ENCODE measurements at regions not wholly inside any gene's neighbourhood (a gene's known extent, or its start where the extent isn't known, plus 50 kb on each side); places are given as distances from the start of the nearest gene placed in this dataset.

DNA sequence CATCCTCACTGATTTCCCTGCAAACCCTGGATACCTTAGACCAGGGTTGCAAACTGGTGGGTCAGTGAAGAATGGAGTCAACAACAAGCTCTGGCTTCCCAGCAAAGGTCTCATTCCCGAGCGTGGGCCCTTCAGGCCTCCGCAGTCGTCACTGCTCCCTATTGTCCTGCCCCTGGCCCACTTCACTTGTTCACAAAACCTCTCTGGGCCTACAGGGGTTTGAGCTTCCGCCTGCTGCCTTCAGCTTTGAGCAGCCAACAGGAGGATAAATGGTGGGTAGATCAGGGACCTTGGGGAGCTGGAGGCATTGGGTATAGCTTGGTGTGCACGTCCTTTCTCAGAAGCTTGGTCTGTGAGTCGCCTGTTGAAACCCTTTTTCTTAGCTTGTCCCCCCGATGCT, 148.8 kb downstream of the KATNIP start:
- Histone ChIP-seq H3K36me3 (ENCODE audit: control insufficient read depth, insufficient read depth, low read length) (no peaks in the 10 kb centered on the region), H2BK5ac (ENCODE audit: low read length) (no peak overlapping the region), H2BK15ac (replicated peaks; ENCODE audit: low read depth) (no peak overlapping the region), H3K4me2 (ENCODE audit: low read length) (no peak overlapping the region), H3K79me2 (ENCODE audit: control insufficient read depth, insufficient read depth, low read length) (no peaks in the 10 kb centered on the region), H3K4me1 (ENCODE audit: control insufficient read depth, low read depth, low read length) (no peaks in the 10 kb centered on the region), H2BK120ac (ENCODE audit: low read depth, low read length) (no peak overlapping the region), H2AK5ac (ENCODE audit: low read length) (no peak overlapping the region), H3K4ac (ENCODE audit: low read depth, low read length) (no peak overlapping the region), H3K79me1 (ENCODE audit: low read length) (no peaks in the 10 kb centered on the region), H4K8ac (ENCODE audit: low read depth, low read length) (no peak overlapping the region), H3K27me3 (ENCODE audit: insufficient read depth, low read length, poor library complexity) (no peaks in the 10 kb centered on the region), H3K23ac (ENCODE audit: low read length) (no peak overlapping the region), H3K9ac (ENCODE audit: low read length) (no peak overlapping the region), H3K4me3 (ENCODE audit: low read length) (no peak overlapping the region), H4K5ac (ENCODE audit: low read length) (no peak overlapping the region), H3K18ac (ENCODE audit: low read length) (no peak overlapping the region), H3K27ac (ENCODE audit: low read depth, low read length) (no peak overlapping the region), H3K56ac (ENCODE audit: low read length) (no peak overlapping the region)
- WGBS (ENCODE audit: extremely low coverage, insufficient coverage, low lambda C conversion rate): no CpG with 5 or more reads among the region's 8 CpGs
- DNase-seq: no peak

DNA sequence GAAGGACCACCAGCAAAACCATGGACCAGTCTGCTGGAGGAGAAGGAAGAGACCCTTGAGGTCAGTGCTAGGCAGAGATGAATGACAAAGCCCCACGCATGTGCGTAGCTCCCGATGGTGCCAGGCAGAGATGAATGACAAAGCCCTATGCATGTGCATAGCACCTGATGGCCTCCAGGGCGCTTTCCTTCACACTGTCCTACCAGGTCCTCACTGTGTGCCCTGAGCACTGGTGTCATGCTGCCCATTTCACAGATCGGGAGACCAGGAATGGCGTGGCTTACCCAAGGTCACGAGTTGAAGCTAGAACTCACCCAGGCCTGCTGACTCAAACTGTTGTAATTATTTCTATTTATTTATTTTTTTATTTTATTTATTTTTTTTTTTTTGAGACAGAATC, 149.6 kb downstream of the KATNIP start:
- H3K4me1 ChIP-seq (ENCODE audit: control insufficient read depth, low read depth, low read length): no peaks in the 10 kb centered on the region
- H3K79me2 ChIP-seq (ENCODE audit: control insufficient read depth, insufficient read depth, low read length): no peaks in the 10 kb centered on the region
- no peak overlapping the region for H3K18ac ChIP-seq (ENCODE audit: low read length)
- no CpG with 5 or more reads among the region's 7 CpGs for WGBS (ENCODE audit: extremely low coverage, insufficient coverage, low lambda C conversion rate)
- no peaks in the 10 kb centered on the region for H3K79me1 ChIP-seq (ENCODE audit: low read length)
- no peak for DNase-seq
- no peak overlapping the region for H3K23ac ChIP-seq (ENCODE audit: low read length)
- H4K8ac ChIP-seq (ENCODE audit: low read depth, low read length): no peak overlapping the region
- no peak overlapping the region for H3K27ac ChIP-seq (ENCODE audit: low read depth, low read length)
- H4K5ac ChIP-seq (ENCODE audit: low read length): no peak overlapping the region
- no peaks in the 10 kb centered on the region for H3K27me3 ChIP-seq (ENCODE audit: insufficient read depth, low read length, poor library complexity)
- H3K4me2 ChIP-seq (ENCODE audit: low read length): no peak overlapping the region
- H2AK5ac ChIP-seq (ENCODE audit: low read length): no peak overlapping the region
- no peak overlapping the region for H3K9ac ChIP-seq (ENCODE audit: low read length)
- H3K56ac ChIP-seq (ENCODE audit: low read length): no peak overlapping the region
- H3K4ac ChIP-seq (ENCODE audit: low read depth, low read length): no peak overlapping the region
- no peak overlapping the region for H3K4me3 ChIP-seq (ENCODE audit: low read length)
- no peak overlapping the region for H2BK15ac ChIP-seq (replicated peaks; ENCODE audit: low read depth)
- no peak overlapping the region for H2BK120ac ChIP-seq (ENCODE audit: low read depth, low read length)
- no peak overlapping the region for H2BK5ac ChIP-seq (ENCODE audit: low read length)
- H3K36me3 ChIP-seq (ENCODE audit: control insufficient read depth, insufficient read depth, low read length): no peaks in the 10 kb centered on the region

DNA sequence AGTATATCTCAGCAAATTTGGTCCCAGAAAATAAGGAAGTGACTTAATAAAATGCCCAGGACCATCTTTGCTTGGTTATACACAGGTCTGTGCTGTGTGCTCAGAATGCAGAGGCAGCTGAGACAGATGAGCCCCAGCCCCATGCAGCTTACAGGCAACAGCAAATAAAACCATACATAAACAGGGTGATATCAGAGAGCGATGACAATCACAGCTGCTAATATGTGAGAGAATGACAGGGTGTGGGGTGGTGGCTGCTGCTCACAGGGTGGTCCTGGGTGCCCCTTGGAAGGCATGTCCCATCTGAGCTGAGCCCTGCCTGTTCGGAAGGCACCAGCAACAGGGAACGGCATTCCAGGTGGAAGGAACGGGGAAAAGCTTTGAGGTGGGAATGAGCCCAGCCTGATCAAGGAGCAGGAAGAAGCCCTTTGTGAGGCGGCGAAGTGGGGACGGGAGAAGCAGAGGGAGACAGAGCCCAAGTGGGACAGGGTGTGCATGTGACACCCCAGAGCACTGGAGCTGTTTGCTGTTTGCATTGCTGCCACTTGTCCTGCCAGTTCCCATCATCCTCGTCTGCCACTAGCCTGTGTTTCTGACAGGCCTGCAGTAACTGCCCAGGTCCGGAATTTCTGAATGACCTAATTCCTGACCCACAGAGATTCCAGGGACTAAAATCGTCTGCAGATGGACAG, 150.5 kb downstream of the KATNIP start:
- no CpG with 5 or more reads among the region's 10 CpGs for WGBS (ENCODE audit: extremely low coverage, insufficient coverage, low lambda C conversion rate)

DNA sequence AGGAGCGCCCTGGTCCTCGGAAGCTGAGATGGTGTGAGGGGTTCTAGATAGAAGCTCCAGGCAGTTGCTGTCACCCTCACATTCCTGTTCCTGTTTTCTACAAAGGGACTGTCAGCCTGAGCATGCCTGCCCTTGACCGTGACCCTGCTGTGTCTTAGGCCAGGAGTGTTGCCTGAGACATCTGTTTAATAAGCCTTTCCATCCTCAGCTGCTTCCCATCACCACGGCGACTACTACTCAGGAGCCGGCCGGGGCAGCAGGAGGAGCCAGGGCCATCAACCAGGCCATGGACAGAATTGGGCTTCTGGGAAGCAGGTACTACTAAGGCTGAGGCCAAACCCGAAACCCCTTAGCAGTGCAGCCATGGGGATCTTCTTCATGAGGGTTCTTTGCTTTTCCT, 151.4 kb downstream of the KATNIP start:
- Histone ChIP-seq H3K4me3 (ENCODE audit: low read length) (no peak overlapping the region), H3K36me3 (ENCODE audit: control insufficient read depth, insufficient read depth, low read length) (no peaks in the 10 kb centered on the region), H4K8ac (ENCODE audit: low read depth, low read length) (no peak overlapping the region), H3K23ac (ENCODE audit: low read length) (no peak overlapping the region), H2BK120ac (ENCODE audit: low read depth, low read length) (no peak overlapping the region), H3K4me2 (ENCODE audit: low read length) (no peak overlapping the region), H3K4me1 (ENCODE audit: control insufficient read depth, low read depth, low read length) (no peaks in the 10 kb centered on the region), H2BK5ac (ENCODE audit: low read length) (no peak overlapping the region), H3K9ac (ENCODE audit: low read length) (no peak overlapping the region), H3K79me1 (ENCODE audit: low read length) (no peaks in the 10 kb centered on the region), H3K18ac (ENCODE audit: low read length) (no peak overlapping the region), H3K79me2 (ENCODE audit: control insufficient read depth, insufficient read depth, low read length) (no peaks in the 10 kb centered on the region), H3K27ac (ENCODE audit: low read depth, low read length) (no peak overlapping the region), H2AK5ac (ENCODE audit: low read length) (no peak overlapping the region), H4K5ac (ENCODE audit: low read length) (no peak overlapping the region), H3K4ac (ENCODE audit: low read depth, low read length) (no peak overlapping the region), H2BK15ac (replicated peaks; ENCODE audit: low read depth) (no peak overlapping the region), H3K27me3 (ENCODE audit: insufficient read depth, low read length, poor library complexity) (no peaks in the 10 kb centered on the region), H3K56ac (ENCODE audit: low read length) (no peak overlapping the region)
- DNase-seq: no peak
- no CpG with 5 or more reads among the region's 8 CpGs for WGBS (ENCODE audit: extremely low coverage, insufficient coverage, low lambda C conversion rate)

More for the DNA sequence above, 150.5 kb downstream of the KATNIP start:
- H2BK15ac ChIP-seq (replicated peaks; ENCODE audit: low read depth): no peak overlapping the region
- H2BK5ac ChIP-seq (ENCODE audit: low read length): no peak overlapping the region
- no peaks in the 10 kb centered on the region for H3K79me2 ChIP-seq (ENCODE audit: control insufficient read depth, insufficient read depth, low read length)
- no peak overlapping the region for H3K9ac ChIP-seq (ENCODE audit: low read length)
- no peak overlapping the region for H3K56ac ChIP-seq (ENCODE audit: low read length)
- no peaks in the 10 kb centered on the region for H3K4me1 ChIP-seq (ENCODE audit: control insufficient read depth, low read depth, low read length)
- H3K79me1 ChIP-seq (ENCODE audit: low read length): no peaks in the 10 kb centered on the region
- H3K23ac ChIP-seq (ENCODE audit: low read length): no peak overlapping the region
- DNase-seq: no peak
- no peak overlapping the region for H3K4me3 ChIP-seq (ENCODE audit: low read length)
- H3K36me3 ChIP-seq (ENCODE audit: control insufficient read depth, insufficient read depth, low read length): no peaks in the 10 kb centered on the region
- H4K8ac ChIP-seq (ENCODE audit: low read depth, low read length): no peak overlapping the region
- H2BK120ac ChIP-seq (ENCODE audit: low read depth, low read length): no peak overlapping the region
- no peak overlapping the region for H3K4ac ChIP-seq (ENCODE audit: low read depth, low read length)
- no peak overlapping the region for H4K5ac ChIP-seq (ENCODE audit: low read length)
- no peak overlapping the region for H3K18ac ChIP-seq (ENCODE audit: low read length)
- H2AK5ac ChIP-seq (ENCODE audit: low read length): no peak overlapping the region
- H3K27ac ChIP-seq (ENCODE audit: low read depth, low read length): no peak overlapping the region
- no peaks in the 10 kb centered on the region for H3K27me3 ChIP-seq (ENCODE audit: insufficient read depth, low read length, poor library complexity)
- H3K4me2 ChIP-seq (ENCODE audit: low read length): no peak overlapping the region

DNA sequence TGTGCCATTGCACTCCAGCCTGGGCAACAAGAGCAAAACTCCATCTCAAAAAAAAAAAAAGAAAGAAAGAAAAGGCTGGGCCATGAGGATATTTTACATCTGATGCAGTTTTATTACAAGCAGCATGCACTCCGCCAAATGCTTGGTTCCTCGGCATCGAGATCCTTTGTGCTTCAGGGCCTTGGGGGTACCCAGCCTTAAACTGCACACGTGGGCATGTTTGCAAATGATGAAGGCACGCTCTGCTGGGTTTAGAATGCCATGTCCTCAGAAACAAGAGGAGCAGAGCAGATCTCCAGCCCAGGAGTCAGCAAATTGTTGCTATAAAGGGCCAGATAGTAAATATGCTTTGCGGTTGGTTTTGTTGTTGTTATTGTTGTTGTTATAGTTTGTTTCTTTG, 153.2 kb downstream of the KATNIP start:
- H3K79me1 ChIP-seq (ENCODE audit: low read length): no peaks in the 10 kb centered on the region
- no peak overlapping the region for H3K23ac ChIP-seq (ENCODE audit: low read length)
- no peak overlapping the region for H4K8ac ChIP-seq (ENCODE audit: low read depth, low read length)
- no peak overlapping the region for H2BK120ac ChIP-seq (ENCODE audit: low read depth, low read length)
- H3K9ac ChIP-seq (ENCODE audit: low read length): no peak overlapping the region
- no peak overlapping the region for H3K4ac ChIP-seq (ENCODE audit: low read depth, low read length)
- no peak overlapping the region for H2AK5ac ChIP-seq (ENCODE audit: low read length)
- DNase-seq: no peak
- no peaks in the 10 kb centered on the region for H3K27me3 ChIP-seq (ENCODE audit: insufficient read depth, low read length, poor library complexity)
- no CpG with 5 or more reads among the region's 6 CpGs for WGBS (ENCODE audit: extremely low coverage, insufficient coverage, low lambda C conversion rate)
- H3K56ac ChIP-seq (ENCODE audit: low read length): no peak overlapping the region
- no peaks in the 10 kb centered on the region for H3K79me2 ChIP-seq (ENCODE audit: control insufficient read depth, insufficient read depth, low read length)
- H3K36me3 ChIP-seq (ENCODE audit: control insufficient read depth, insufficient read depth, low read length): no peaks in the 10 kb centered on the region
- no peak overlapping the region for H2BK5ac ChIP-seq (ENCODE audit: low read length)
- H3K27ac ChIP-seq (ENCODE audit: low read depth, low read length): no peak overlapping the region
- H3K4me1 ChIP-seq (ENCODE audit: control insufficient read depth, low read depth, low read length): no peaks in the 10 kb centered on the region
- H2BK15ac ChIP-seq (replicated peaks; ENCODE audit: low read depth): no peak overlapping the region
- H3K4me2 ChIP-seq (ENCODE audit: low read length): no peak overlapping the region
- H4K5ac ChIP-seq (ENCODE audit: low read length): no peak overlapping the region
- no peak overlapping the region for H3K18ac ChIP-seq (ENCODE audit: low read length)
- no peak overlapping the region for H3K4me3 ChIP-seq (ENCODE audit: low read length)

DNA sequence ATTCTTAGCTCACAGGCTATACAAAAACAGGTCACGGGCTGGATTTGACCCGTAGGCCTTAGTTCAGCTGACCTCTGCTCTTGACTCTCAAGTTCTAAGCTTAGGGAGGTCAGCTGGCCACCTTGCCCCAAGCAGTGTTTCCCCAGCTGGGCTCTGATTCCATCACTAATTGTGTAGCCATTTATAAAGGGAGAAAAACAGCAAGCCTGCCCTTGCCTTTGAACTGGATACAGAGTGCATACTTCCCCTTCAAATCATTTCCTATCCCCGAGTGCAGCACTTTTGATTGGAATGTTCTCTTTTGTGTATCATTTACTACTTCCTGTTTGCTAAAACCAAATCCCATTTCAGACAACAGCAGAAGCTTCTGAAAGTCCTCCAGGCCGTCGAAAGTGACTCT, 153.6 kb downstream of the KATNIP start:
- Histone ChIP-seq H3K79me1 (ENCODE audit: low read length) (no peaks in the 10 kb centered on the region), H3K27ac (ENCODE audit: low read depth, low read length) (no peak overlapping the region), H3K36me3 (ENCODE audit: control insufficient read depth, insufficient read depth, low read length) (no peaks in the 10 kb centered on the region), H3K18ac (ENCODE audit: low read length) (no peak overlapping the region), H2AK5ac (ENCODE audit: low read length) (no peak overlapping the region), H4K5ac (ENCODE audit: low read length) (no peak overlapping the region), H3K9ac (ENCODE audit: low read length) (no peak overlapping the region), H3K4ac (ENCODE audit: low read depth, low read length) (no peak overlapping the region), H3K27me3 (ENCODE audit: insufficient read depth, low read length, poor library complexity) (no peaks in the 10 kb centered on the region), H2BK5ac (ENCODE audit: low read length) (no peak overlapping the region), H4K8ac (ENCODE audit: low read depth, low read length) (no peak overlapping the region), H2BK15ac (replicated peaks; ENCODE audit: low read depth) (no peak overlapping the region), H3K4me3 (ENCODE audit: low read length) (no peak overlapping the region), H3K23ac (ENCODE audit: low read length) (no peak overlapping the region), H3K4me2 (ENCODE audit: low read length) (no peak overlapping the region), H2BK120ac (ENCODE audit: low read depth, low read length) (no peak overlapping the region), H3K56ac (ENCODE audit: low read length) (no peak overlapping the region), H3K79me2 (ENCODE audit: control insufficient read depth, insufficient read depth, low read length) (no peaks in the 10 kb centered on the region), H3K4me1 (ENCODE audit: control insufficient read depth, low read depth, low read length) (no peaks in the 10 kb centered on the region)
- WGBS (ENCODE audit: extremely low coverage, insufficient coverage, low lambda C conversion rate): no CpG with 5 or more reads among the region's 5 CpGs
- no peak for DNase-seq
